Neural progenitor cell (in vitro differentiated cells): ENCODE measurements at regions not wholly inside any gene's neighbourhood (a gene's known extent, or its start where the extent isn't known, plus 50 kb on each side); places are given as distances from the start of the nearest gene placed in this dataset.

Source experiments
- DNase-seq: peaks from one replicate; pipeline ENCODE4 v3.0.0-alpha.2; 2016; ENCODE audit warnings: low spot score
- H2AFZ ChIP-seq: fragments of 200-600 bp; sonication (generic); replicated peaks from 2 replicates; pipeline ENCODE4 v1.6.1; 2016; ENCODE audit warnings: antibody characterized with exemption
- H3F3A ChIP-seq: fragments of 200-600 bp; sonication (generic); 2 replicates; pipeline ENCODE4 v1.6.1; 2016; ENCODE audit warnings: antibody characterized with exemption, low read depth
- H3K27ac ChIP-seq: fragments of 200-600 bp; sonication (generic); 2 replicates; pipeline ENCODE4 v1.5.1; 2016; ENCODE audit warnings: mild to moderate bottlenecking
- H3K27me3 ChIP-seq: fragments of 200-600 bp; sonication (generic); 2 replicates; pipeline ENCODE4 v1.6.1; 2016; ENCODE audit warnings: mild to moderate bottlenecking, moderate library complexity
- H3K36me3 ChIP-seq: fragments of 200-600 bp; sonication (generic); 2 replicates; pipeline ENCODE4 v1.5.1; 2016
- H3K4me1 ChIP-seq: fragments of 200-600 bp; sonication (generic); 2 replicates; pipeline ENCODE4 v1.6.1; 2016; ENCODE audit warnings: mixed run types
- H3K4me2 ChIP-seq: fragments of 200-600 bp; sonication (generic); 2 replicates; pipeline ENCODE4 v1.6.1; 2016
- H3K4me3 ChIP-seq: fragments of 200-600 bp; sonication (generic); 2 replicates; pipeline ENCODE4 v1.5.1; 2016
- H3K79me2 ChIP-seq: fragments of 200-600 bp; sonication (generic); 2 replicates; pipeline ENCODE4 v1.6.1; 2016; ENCODE audit warnings: low read depth
- H3K9ac ChIP-seq: fragments of 200-600 bp; sonication (generic); 2 replicates; pipeline ENCODE4 v1.6.1; 2016
- H3K9me3 ChIP-seq: fragments of 200-600 bp; sonication (generic); 2 replicates; pipeline ENCODE4 v1.5.1; 2016; ENCODE audit warnings: low read depth
- H4K20me1 ChIP-seq: fragments of 200-600 bp; sonication (generic); 2 replicates; pipeline ENCODE4 v1.6.1; 2016; ENCODE audit warnings: low read depth
- H3K27ac Mint-ChIP-seq: 3 replicates; pipeline ENCODE4 v1.8.0; 2021; ENCODE audit warnings: mixed read lengths
- H3K27me3 Mint-ChIP-seq: 2 replicates; pipeline ENCODE4 v1.8.0; 2022; ENCODE audit warnings: low read depth, mild to moderate bottlenecking, inconsistent platforms, moderate library complexity, mixed read lengths; ENCODE audit not compliant: insufficient read depth
- H3K36me3 Mint-ChIP-seq: 3 replicates; pipeline ENCODE4 v1.8.0; 2021; ENCODE audit warnings: mixed read lengths
- H3K4me1 Mint-ChIP-seq: 3 replicates; pipeline ENCODE4 v1.8.0; 2021; ENCODE audit warnings: mixed read lengths
- H3K4me3 Mint-ChIP-seq: 3 replicates; pipeline ENCODE4 v1.8.0; 2021; ENCODE audit warnings: mild to moderate bottlenecking, moderate library complexity, mixed read lengths
- H3K9me3 Mint-ChIP-seq: 3 replicates; pipeline ENCODE4 v1.8.0; 2020; ENCODE audit warnings: mixed read lengths
- EZH2 ChIP-seq: fragments of 200-600 bp; sonication (generic); IDR thresholded peaks from 2 replicates; pipeline ENCODE4 v1.6.1; 2017; ENCODE audit warnings: antibody characterized with exemption, mild to moderate bottlenecking, moderate library complexity
- EZH2phosphoT487 ChIP-seq: fragments of 200-600 bp; sonication (generic); IDR thresholded peaks from 2 replicates; pipeline ENCODE4 v1.6.1; 2017; ENCODE audit warnings: antibody characterized with exemption
- TF ChIP-seq, protein P1 (sequence below): fragments of 200-600 bp; sonication (generic); IDR thresholded peaks from 2 replicates; pipeline ENCODE4 v1.5.1; 2017; ENCODE audit warnings: antibody characterized with exemption, mild to moderate bottlenecking

DNA sequence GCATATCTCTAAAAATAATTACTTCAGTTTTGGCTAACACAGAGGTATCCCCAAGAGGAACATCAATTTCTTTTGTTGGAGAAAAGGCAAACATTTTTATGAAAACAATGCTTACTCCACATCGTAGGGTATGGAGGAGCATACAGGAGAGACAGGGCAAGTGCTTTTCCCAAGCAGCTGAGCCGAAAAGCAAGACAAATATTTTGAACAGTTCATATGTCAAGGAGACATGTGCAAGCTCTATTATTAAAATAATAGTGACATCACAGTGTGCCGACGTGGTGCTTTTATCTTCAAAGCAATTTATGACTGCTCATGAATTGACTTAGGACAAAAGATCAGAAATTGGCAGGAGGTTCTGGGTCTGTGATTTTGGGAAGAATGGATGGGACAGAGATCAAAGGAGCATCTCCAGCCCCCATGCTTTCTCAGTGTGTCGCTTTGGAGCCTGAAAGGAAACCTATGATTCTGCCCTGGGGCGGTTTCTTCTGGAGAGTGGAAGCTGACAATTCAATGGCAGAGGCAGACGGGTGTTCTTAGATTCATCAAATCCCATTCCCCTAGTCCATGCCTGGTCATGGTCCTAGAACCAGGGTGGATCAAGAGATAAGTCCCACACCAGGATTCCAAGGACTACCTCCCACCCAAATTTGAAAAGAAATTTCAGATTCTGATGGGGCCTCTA, 97.1 kb downstream of the JCAD start:
- H4K20me1 ChIP-seq: no peaks in the 10 kb centered on the region
- H3K27me3 ChIP-seq: no peaks in the 10 kb centered on the region
- H3K9ac ChIP-seq: no peak overlapping the region
- peaks cover 8% of the 10 kb centered on the region for H3K4me1 ChIP-seq
- Mint-ChIP-seq H3K4me3 (no peak overlapping the region), H3K27me3 (peaks cover 4% of the 10 kb centered on the region), H3K27ac (peak overlapping the region; percentile 31), H3K36me3 (no peaks in the 10 kb centered on the region), H3K9me3 (no peaks in the 10 kb centered on the region), H3K4me1 (peaks cover 59% of the 10 kb centered on the region)
- H3K9me3 ChIP-seq: no peaks in the 10 kb centered on the region
- H2AFZ ChIP-seq: no peak overlapping the region
- no peaks in the 10 kb centered on the region for H3K79me2 ChIP-seq
- H3K27ac ChIP-seq: no peak overlapping the region
- H3F3A ChIP-seq: peaks cover 7% of the 10 kb centered on the region
- H3K36me3 ChIP-seq: no peaks in the 10 kb centered on the region
- H3K4me2 ChIP-seq: no peak overlapping the region
- DNase-seq: no peak
- H3K4me3 ChIP-seq: no peak overlapping the region
- TF ChIP-seq EZH2phosphoT487 (no peak), EZH2 (no peak)
- TF ChIP-seq, protein P1, sequence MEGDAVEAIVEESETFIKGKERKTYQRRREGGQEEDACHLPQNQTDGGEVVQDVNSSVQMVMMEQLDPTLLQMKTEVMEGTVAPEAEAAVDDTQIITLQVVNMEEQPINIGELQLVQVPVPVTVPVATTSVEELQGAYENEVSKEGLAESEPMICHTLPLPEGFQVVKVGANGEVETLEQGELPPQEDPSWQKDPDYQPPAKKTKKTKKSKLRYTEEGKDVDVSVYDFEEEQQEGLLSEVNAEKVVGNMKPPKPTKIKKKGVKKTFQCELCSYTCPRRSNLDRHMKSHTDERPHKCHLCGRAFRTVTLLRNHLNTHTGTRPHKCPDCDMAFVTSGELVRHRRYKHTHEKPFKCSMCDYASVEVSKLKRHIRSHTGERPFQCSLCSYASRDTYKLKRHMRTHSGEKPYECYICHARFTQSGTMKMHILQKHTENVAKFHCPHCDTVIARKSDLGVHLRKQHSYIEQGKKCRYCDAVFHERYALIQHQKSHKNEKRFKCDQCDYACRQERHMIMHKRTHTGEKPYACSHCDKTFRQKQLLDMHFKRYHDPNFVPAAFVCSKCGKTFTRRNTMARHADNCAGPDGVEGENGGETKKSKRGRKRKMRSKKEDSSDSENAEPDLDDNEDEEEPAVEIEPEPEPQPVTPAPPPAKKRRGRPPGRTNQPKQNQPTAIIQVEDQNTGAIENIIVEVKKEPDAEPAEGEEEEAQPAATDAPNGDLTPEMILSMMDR: no peak

DNA sequence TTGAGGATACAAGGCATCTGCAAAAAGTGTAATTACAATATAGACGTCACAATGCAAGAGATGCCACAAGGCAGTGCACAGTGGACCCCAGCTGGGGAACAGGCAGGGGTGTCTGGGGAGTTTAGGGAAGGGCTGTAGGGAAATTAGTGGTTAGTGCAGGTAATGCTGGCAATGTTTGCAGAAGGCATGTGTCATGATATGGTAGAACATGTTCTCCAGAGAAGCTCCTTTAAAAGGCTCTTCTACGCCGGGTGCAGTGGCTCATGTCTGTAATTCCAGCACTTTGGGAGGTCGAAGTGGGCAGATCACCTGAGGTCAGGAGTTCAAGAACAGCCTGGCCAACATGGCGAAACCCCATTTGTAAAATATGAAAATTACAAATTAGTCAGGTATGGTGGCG, 98.0 kb downstream of the JCAD start:
- Mint-ChIP-seq H3K27ac (peak overlapping the region; percentile 48), H3K4me3 (no peak overlapping the region), H3K36me3 (no peaks in the 10 kb centered on the region), H3K4me1 (peaks cover 61% of the 10 kb centered on the region), H3K9me3 (peaks cover 5% of the 10 kb centered on the region), H3K27me3 (peaks cover 6% of the 10 kb centered on the region)
- Histone ChIP-seq H4K20me1 (no peaks in the 10 kb centered on the region), H3K4me3 (no peak overlapping the region), H3K79me2 (no peaks in the 10 kb centered on the region), H3K4me1 (peaks cover 8% of the 10 kb centered on the region), H3K36me3 (no peaks in the 10 kb centered on the region), H3F3A (peaks cover 7% of the 10 kb centered on the region), H3K27ac (no peak overlapping the region), H3K27me3 (no peaks in the 10 kb centered on the region), H3K4me2 (no peak overlapping the region), H2AFZ (no peak overlapping the region), H3K9ac (no peak overlapping the region), H3K9me3 (no peaks in the 10 kb centered on the region)
- no peak for DNase-seq
- TF ChIP-seq, protein P1: no peak
- TF ChIP-seq EZH2: no peak
- no peak for TF ChIP-seq EZH2phosphoT487

DNA sequence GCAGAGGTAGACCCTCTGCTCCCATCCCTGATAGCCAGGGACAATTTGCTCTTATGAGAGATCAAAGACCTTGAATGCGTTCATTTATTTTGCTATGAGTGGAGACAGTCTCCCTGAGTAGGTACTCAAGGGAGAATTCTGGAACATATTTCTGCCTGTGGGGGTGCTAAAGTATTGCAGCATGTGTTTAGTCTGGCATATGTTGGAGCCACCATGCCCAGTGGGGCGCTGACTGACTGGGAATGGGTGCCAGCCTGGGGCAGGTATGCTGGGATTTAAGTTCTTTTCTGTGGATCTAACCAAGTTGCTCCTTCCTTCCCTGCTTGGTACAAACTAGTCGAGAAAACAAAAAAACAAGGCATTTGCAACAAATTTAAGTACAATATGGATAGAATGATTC, 99.1 kb downstream of the JCAD start:
- Histone ChIP-seq H3K9ac (no peak overlapping the region), H3K27ac (no peak overlapping the region), H3K4me2 (no peak overlapping the region), H2AFZ (no peak overlapping the region), H3K9me3 (no peaks in the 10 kb centered on the region), H3K36me3 (no peaks in the 10 kb centered on the region), H3K4me1 (peaks cover 8% of the 10 kb centered on the region), H3K79me2 (no peaks in the 10 kb centered on the region), H3F3A (peaks cover 7% of the 10 kb centered on the region), H4K20me1 (no peaks in the 10 kb centered on the region), H3K27me3 (no peaks in the 10 kb centered on the region), H3K4me3 (no peak overlapping the region)
- Mint-ChIP-seq H3K4me3 (no peak overlapping the region), H3K27ac (peak overlapping the region; percentile 12), H3K9me3 (peaks cover 7% of the 10 kb centered on the region), H3K36me3 (no peaks in the 10 kb centered on the region), H3K4me1 (peaks cover 61% of the 10 kb centered on the region), H3K27me3 (peaks cover 6% of the 10 kb centered on the region)
- DNase-seq: no peak
- TF ChIP-seq EZH2phosphoT487: no peak
- TF ChIP-seq, protein P1: no peak
- TF ChIP-seq EZH2: no peak
